Endothelial cell of umbilical vein (primary cell): ENCODE measurements at regions not wholly inside any gene's neighbourhood (a gene's known extent, or its start where the extent isn't known, plus 50 kb on each side); places are given as distances from the start of the nearest gene placed in this dataset.

ENCODE experiments used
- CTCF ChIP-seq, 2 donors: IDR thresholded peaks; 1 replicate in 1 of 2; 2 replicates in 1 of 2; pipeline ENCODE4 v1.5.1; 2011; ENCODE audit warnings: low read length in 2 of 2, mild to moderate bottlenecking in 2 of 2, moderate library complexity in 2 of 2, control low read depth in 1 of 2, inconsistent platforms in 1 of 2, low read depth in 1 of 2; ENCODE audit not compliant: insufficient read depth in 1 of 2; ENCODE audit errors: extremely low read depth in 1 of 2
- EZH2 ChIP-seq: IDR thresholded peaks from 2 replicates; pipeline ENCODE4 v1.6.1; 2012; ENCODE audit warnings: borderline replicate concordance, low read depth, mild to moderate bottlenecking, moderate library complexity, low read length, inconsistent platforms; ENCODE audit not compliant: severe bottlenecking
- MAX ChIP-seq: IDR thresholded peaks from 2 replicates; pipeline ENCODE4 v1.6.1; 2011; ENCODE audit not compliant: insufficient read depth, insufficient read length
- POLR2AphosphoS5 ChIP-seq: IDR thresholded peaks from 2 replicates; pipeline ENCODE4 v1.6.1; 2012; ENCODE audit warnings: low read depth, mild to moderate bottlenecking, control low read depth, low read length, moderate library complexity; ENCODE audit not compliant: insufficient read depth

GRCh38 chr12:62069976-62070375, 190.2 kb upstream of the USP15 start:
- TF ChIP-seq CTCF (IDR thresholded peaks at IDR 0.05; ENCODE audit: extremely low read depth in 1 of 2, insufficient read depth in 1 of 2, low read depth in 1 of 2, low read length in 2 of 2) (no peak), POLR2AphosphoS5 (no peak), MAX (no peak), EZH2 (no peak)
